GM19463 (cell line): ENCODE measurements at regions not wholly inside any gene's neighbourhood (a gene's known extent, or its start where the extent isn't known, plus 50 kb on each side); places are given as distances from the start of the nearest gene placed in this dataset.

Experiments
- ATAC-seq: cut with Tn5 transposase; IDR thresholded peaks from one replicate; pipeline ENCODE4 v1.9.1; 2021; ENCODE audit warnings: mild to moderate bottlenecking, moderate library complexity; ENCODE audit not compliant: unreplicated experiment

GRCh38 chr14:99038431-99038820 lies 233.6 kb downstream of the BCL11B start:
- ATAC-seq = no peak

GRCh38 chr14:99039331-99040041 lies 232.5 kb downstream of the BCL11B start:
- ATAC-seq = no peak

- ATAC-seq = no peak
Measured at GRCh38 chr14:99040052-99040451, 231.9 kb downstream of the BCL11B start.

GRCh38 chr14:99040711-99041110 lies 231.3 kb downstream of the BCL11B start:
- ATAC-seq = no peak

GRCh38 chr14:99041141-99041819 lies 230.7 kb downstream of the BCL11B start:
- no peak for ATAC-seq

- ATAC-seq = no peak
Measured at GRCh38 chr14:99041820-99042174, 230.2 kb downstream of the BCL11B start.

GRCh38 chr14:99042381-99043266 lies 229.4 kb downstream of the BCL11B start:
- no peak for ATAC-seq

- ATAC-seq = no peak
Measured at GRCh38 chr14:99043267-99043615, 228.8 kb downstream of the BCL11B start.

GRCh38 chr14:99043756-99044155 lies 228.2 kb downstream of the BCL11B start:
- no peak for ATAC-seq

GRCh38 chr14:99047441-99048031 lies 224.5 kb downstream of the BCL11B start:
- ATAC-seq = no peak

GRCh38 chr14:99050309-99050708 lies 221.7 kb downstream of the BCL11B start:
- ATAC-seq = no peak

- ATAC-seq = no peak
Measured at GRCh38 chr14:99052467-99052866, 219.5 kb downstream of the BCL11B start.

- ATAC-seq = no peak
Measured at GRCh38 chr14:99055019-99055418, 217.0 kb downstream of the BCL11B start.

GRCh38 chr14:99055816-99056215 lies 216.2 kb downstream of the BCL11B start:
- ATAC-seq = no peak

- ATAC-seq = no peak
Measured at GRCh38 chr14:99057576-99058083, 214.4 kb downstream of the BCL11B start.

GRCh38 chr14:99058542-99058941 lies 213.5 kb downstream of the BCL11B start:
- ATAC-seq = no peak

- no peak for ATAC-seq
Measured at GRCh38 chr14:99062216-99062615, 209.8 kb downstream of the BCL11B start.

- ATAC-seq = no peak
Measured at GRCh38 chr14:99062772-99063418, 209.1 kb downstream of the BCL11B start.

GRCh38 chr14:99063620-99064225 lies 208.3 kb downstream of the BCL11B start:
- ATAC-seq = no peak

- ATAC-seq = no peak
Measured at GRCh38 chr14:99064262-99064954, 207.6 kb downstream of the BCL11B start.
